Lung (tissue), 11 donors: ENCODE measurements at regions not wholly inside any gene's neighbourhood (a gene's known extent, or its start where the extent isn't known, plus 50 kb on each side); places are given as distances from the start of the nearest gene placed in this dataset.

Source experiments
- ATAC-seq: fragments of 200-7000 bp; cut with Tn5 transposase; one replicate; pipeline ENCODE4 v1.9.1; 2020; ENCODE audit warnings: moderate number of reproducible peaks; ENCODE audit not compliant: insufficient read depth, low FRiP score
- DNase-seq, 3 donors: peaks; one replicate each; pipeline ENCODE4 v3.0.0-alpha.2; 2013 to 2017
- H3K27ac ChIP-seq, 2 donors: one replicate each; pipeline ENCODE4 v1.5.1; 2013; ENCODE audit warnings: mild to moderate bottlenecking in 2 of 2, moderate library complexity in 2 of 2, control low read depth in 1 of 2, inconsistent platforms in 1 of 2, low read depth in 1 of 2, low read length in 1 of 2
- H3K27me3 ChIP-seq, 3 donors: one replicate each; pipeline ENCODE4 v1.5.1; 2013; ENCODE audit warnings: low read length in 2 of 3; ENCODE audit not compliant: control insufficient read depth in 3 of 3, insufficient read depth in 3 of 3
- H3K36me3 ChIP-seq, 4 donors: one replicate each; pipeline ENCODE4 v1.5.1; 2013; ENCODE audit warnings: low read length in 4 of 4, mild to moderate bottlenecking in 1 of 4, moderate library complexity in 1 of 4; ENCODE audit not compliant: control insufficient read depth in 4 of 4, insufficient read depth in 4 of 4
- H3K4me1 ChIP-seq, 5 donors: one replicate each; pipeline ENCODE4 v1.5.1; 2013; ENCODE audit warnings: low read length in 5 of 5, mild to moderate bottlenecking in 2 of 5, moderate library complexity in 1 of 5; ENCODE audit not compliant: control insufficient read depth in 5 of 5, insufficient read depth in 5 of 5
- H3K4me3 ChIP-seq: one replicate; pipeline ENCODE4 v1.5.1; 2013; ENCODE audit warnings: mild to moderate bottlenecking, control low read depth, moderate library complexity
- H3K9ac ChIP-seq, 2 donors: one replicate each; pipeline ENCODE4 v1.5.1; 2013; ENCODE audit warnings: low read length in 2 of 2, control low read depth in 1 of 2; ENCODE audit not compliant: insufficient read depth in 1 of 2
- H3K9me3 ChIP-seq, 4 donors: one replicate each; pipeline ENCODE4 v1.5.1; 2013; ENCODE audit warnings: low read length in 3 of 4, mild to moderate bottlenecking in 1 of 4, moderate library complexity in 1 of 4; ENCODE audit not compliant: control insufficient read depth in 4 of 4, insufficient read depth in 3 of 4
- CTCF ChIP-seq: IDR thresholded peaks from 2 replicates; pipeline ENCODE4 v1.5.1; 2012; ENCODE audit warnings: mild to moderate bottlenecking; ENCODE audit errors: control extremely low read depth, extremely low read depth
- WGBS, 2 donors: extraction: QIAGEN DNeasy Blood & Tissue Kit; methylation state at CpG; one replicate each; pipeline ENCODE4 v1.1.7; 2013; 5-methylcytosine and 5-hydroxymethylcytosine counted together
- donor health status: control.
- donor health status: control.
- donor health status: Bipolar disorder and iron deficiency.
- donor health status: healthy.
- donor health status: DM: yes; HTN: yes; CAD: no.

DNA sequence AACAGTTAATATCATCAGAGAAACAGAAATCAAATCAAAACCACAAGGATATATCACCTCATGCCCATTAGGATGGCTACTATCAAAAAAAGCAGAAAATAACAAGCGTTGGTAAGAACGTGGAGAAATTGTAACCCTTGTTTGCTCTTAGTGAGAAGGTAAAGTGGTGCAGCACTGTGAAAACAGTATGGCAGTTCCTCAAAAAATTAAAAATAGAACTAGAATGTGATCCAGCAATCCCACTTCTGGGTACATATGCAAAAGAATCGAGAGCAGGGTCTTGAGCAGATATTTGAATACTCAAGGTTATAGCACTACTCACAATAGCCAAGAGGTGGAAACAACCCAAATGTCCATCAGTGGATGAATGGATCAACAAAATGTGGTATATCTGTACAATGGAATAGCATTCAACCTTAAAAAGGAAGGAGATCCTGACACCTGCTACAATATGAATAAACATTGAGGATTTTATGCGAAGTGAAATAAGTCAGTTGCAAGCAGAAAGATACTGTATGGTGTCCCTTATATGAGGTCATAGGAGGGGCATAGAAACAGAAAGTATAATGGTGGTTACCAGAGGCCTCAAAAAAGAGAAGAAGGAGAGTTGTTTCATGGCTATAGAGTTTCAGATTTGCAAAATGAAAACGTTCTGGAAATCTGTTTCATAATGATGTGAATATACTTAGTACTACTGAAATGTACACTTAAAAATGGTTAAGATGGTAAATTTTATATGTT, 131.0 kb upstream of the EEA1 start:
- H3K27ac ChIP-seq = no peak overlapping the region
- H3K4me3 ChIP-seq = no peak overlapping the region
- WGBS, 2 donors = 64 to 67% methylated on average over 5 of the region's 5 CpGs
- H3K27me3 ChIP-seq = no peaks in the 10 kb centered on the region
- no peaks in the 10 kb centered on the region for H3K36me3 ChIP-seq
- H3K9me3 ChIP-seq = peaks cover 0 to 6% (median 0%) of the 10 kb centered on the region in 4 donors
- TF ChIP-seq CTCF = no peak
- DNase-seq (no peak), ATAC-seq (no peak)
- H3K4me1 ChIP-seq = peaks cover 7 to 29% (median 8%) of the 10 kb centered on the region in 5 donors
- no peak overlapping the region for H3K9ac ChIP-seq

GRCh38 chr12:93060666-93061472, 131.8 kb upstream of the EEA1 start:
- 67 to 72% methylated on average over 8 of the region's 8 CpGs for WGBS, 2 donors

GRCh38 chr12:93061473-93062419, 132.7 kb upstream of the EEA1 start:
- WGBS, 2 donors = 60 to 68% methylated on average over 9 of the region's 9 CpGs
- H3K9ac ChIP-seq = no peak overlapping the region
- H3K4me1 ChIP-seq = peaks cover 7 to 29% (median 8%) of the 10 kb centered on the region in 5 donors
- ATAC-seq (no peak), DNase-seq (peak; percentile 29 to 63 (median 58))
- peak overlapping the region in 1 of 2 donors; percentile 68 for H3K27ac ChIP-seq
- H3K36me3 ChIP-seq = no peaks in the 10 kb centered on the region
- H3K27me3 ChIP-seq = no peaks in the 10 kb centered on the region
- no peak overlapping the region for H3K4me3 ChIP-seq
- TF ChIP-seq CTCF = no peak
- H3K9me3 ChIP-seq = peaks cover 0 to 6% (median 0%) of the 10 kb centered on the region in 4 donors

More at GRCh38 chr12:93060666-93061472, 131.8 kb upstream of the EEA1 start:
- peaks cover 0 to 6% (median 0%) of the 10 kb centered on the region in 4 donors for H3K9me3 ChIP-seq
- no peaks in the 10 kb centered on the region for H3K27me3 ChIP-seq
- no peak for ATAC-seq
- H3K27ac ChIP-seq = peak overlapping the region in 1 of 2 donors; percentile 68
- H3K4me3 ChIP-seq = no peak overlapping the region
- no peaks in the 10 kb centered on the region for H3K36me3 ChIP-seq
- H3K9ac ChIP-seq = no peak overlapping the region
- peaks cover 7 to 29% (median 8%) of the 10 kb centered on the region in 5 donors for H3K4me1 ChIP-seq
- no peak for TF ChIP-seq CTCF
- peak; percentile 77 to 91 (median 91) for DNase-seq
